Heart right ventricle (tissue), 16 donors: ENCODE measurements at regions not wholly inside any gene's neighbourhood (a gene's known extent, or its start where the extent isn't known, plus 50 kb on each side); places are given as distances from the start of the nearest gene placed in this dataset.

Experiments used
- ATAC-seq, 8 donors: fragments of 200-7000 bp; cut with Tn5 transposase; one replicate each; pipeline ENCODE4 v1.9.1; 2020; ENCODE audit warnings: mild to moderate bottlenecking in 8 of 8, moderate library complexity in 8 of 8, moderate number of reproducible peaks in 1 of 8
- DNase-seq, 2 donors: peaks; one replicate each; pipeline ENCODE4 v3.0.0-alpha.2; 2020
- H3K27ac ChIP-seq, 10 donors: fragments of 200-600 bp; sonication (generic) in 2 of 10; one replicate each; pipeline versions ENCODE4 v1.5.0 to v1.8.0; 2020 to 2022; ENCODE audit warnings: mild to moderate bottlenecking in 3 of 10
- H3K27me3 ChIP-seq, 7 donors: fragments of 200-600 bp; one replicate each; pipeline ENCODE4 v1.8.0; 2021 to 2022; ENCODE audit warnings: mild to moderate bottlenecking in 2 of 7
- H3K36me3 ChIP-seq, 9 donors: fragments of 200-600 bp; sonication (generic) in 1 of 9; one replicate each; pipeline versions ENCODE4 v1.5.0 to v1.8.0; 2020 to 2022; ENCODE audit warnings: mild to moderate bottlenecking in 2 of 9
- H3K4me1 ChIP-seq, 9 donors: fragments of 200-600 bp; sonication (generic) in 1 of 9; one replicate each; pipeline versions ENCODE4 v1.5.0 to v1.8.0; 2020 to 2022; ENCODE audit warnings: mild to moderate bottlenecking in 4 of 9
- H3K4me3 ChIP-seq, 10 donors: fragments of 200-600 bp; sonication (generic) in 2 of 10; one replicate each; pipeline versions ENCODE4 v1.5.0 to v1.8.0; 2020 to 2022; ENCODE audit warnings: mild to moderate bottlenecking in 7 of 10, moderate library complexity in 2 of 10
- H3K9me3 ChIP-seq, 11 donors: fragments of 200-600 bp in 10 of 11; sonication (generic) in 2 of 11; one replicate each; pipeline versions ENCODE4 v1.5.0 to v1.8.0; 2013 to 2022; ENCODE audit warnings: mild to moderate bottlenecking in 2 of 11, control low read depth in 1 of 11, moderate library complexity in 1 of 11
- WGBS, 2 donors: extraction: QIAGEN DNeasy Blood & Tissue Kit; methylation state at CpG; one replicate each; pipeline ENCODE4 v1.1.7; 2013; ENCODE audit warnings: inconsistent platforms in 1 of 2; 5-methylcytosine and 5-hydroxymethylcytosine counted together
- intact Hi-C, 10 donors: fragments of 100-400 bp; cut with DNase I; formaldehyde crosslinking; loops; one replicate each; pipeline versions ENCODE4 v1.11.1 to v1.14.2; 2022
- TF ChIP-seq, protein P1 (sequence below), 9 donors: fragments of 200-600 bp; sonication (generic) in 2 of 9; IDR thresholded peaks; one replicate each; pipeline versions ENCODE4 v1.5.0 to v1.8.0; 2021 to 2022; ENCODE audit warnings: antibody characterized with exemption in 9 of 9, mild to moderate bottlenecking in 5 of 9, moderate library complexity in 1 of 9
- donor health status: Arrhythmogenic right ventricular cardiomyopathy.
- donor health status: ischemic (EF 13 %, LVEDD 7.1; RV severe dilation, severe dysfunction).
- donor health status: healthy with polysubstance abuse.
- donor health status: DM: no; HTN: yes; CAD: no.
- donor health status: DM: no; HTN: no; CAD: no.
- donor health status: ischemic (EF 25% LVEDD 6.9; RV normal size, moderate dysfunction).
- donor health status: ischemic (EF 25% LVEDD 5.7; RV mildly dilated, moderate dysfunction).
- donor health status: healthy.
- donor health status: DM: yes; HTN: yes; CAD: no.
- donor health status: Ischemic cardiomyopathy.
- donor health status: ischemic (EF 35%, LVEDD 5.7; RV mildly dilated, moderate dysfunction).
- donor health status: nonischemic (EF 11% LVEDD 7.7; RV severe dilation, severe dysfunction).
- donor health status: DM: yes; HTN: yes; CAD: no.
- donor health status: PGD.
- donor health status: ischemic (EF 29% LVEDD 5.4; RV normal size, mild dysfunction).
- donor health status: nonischemic (EF 23%, LVEDD 6.1; RV moderate dilation, normal function).

DNA sequence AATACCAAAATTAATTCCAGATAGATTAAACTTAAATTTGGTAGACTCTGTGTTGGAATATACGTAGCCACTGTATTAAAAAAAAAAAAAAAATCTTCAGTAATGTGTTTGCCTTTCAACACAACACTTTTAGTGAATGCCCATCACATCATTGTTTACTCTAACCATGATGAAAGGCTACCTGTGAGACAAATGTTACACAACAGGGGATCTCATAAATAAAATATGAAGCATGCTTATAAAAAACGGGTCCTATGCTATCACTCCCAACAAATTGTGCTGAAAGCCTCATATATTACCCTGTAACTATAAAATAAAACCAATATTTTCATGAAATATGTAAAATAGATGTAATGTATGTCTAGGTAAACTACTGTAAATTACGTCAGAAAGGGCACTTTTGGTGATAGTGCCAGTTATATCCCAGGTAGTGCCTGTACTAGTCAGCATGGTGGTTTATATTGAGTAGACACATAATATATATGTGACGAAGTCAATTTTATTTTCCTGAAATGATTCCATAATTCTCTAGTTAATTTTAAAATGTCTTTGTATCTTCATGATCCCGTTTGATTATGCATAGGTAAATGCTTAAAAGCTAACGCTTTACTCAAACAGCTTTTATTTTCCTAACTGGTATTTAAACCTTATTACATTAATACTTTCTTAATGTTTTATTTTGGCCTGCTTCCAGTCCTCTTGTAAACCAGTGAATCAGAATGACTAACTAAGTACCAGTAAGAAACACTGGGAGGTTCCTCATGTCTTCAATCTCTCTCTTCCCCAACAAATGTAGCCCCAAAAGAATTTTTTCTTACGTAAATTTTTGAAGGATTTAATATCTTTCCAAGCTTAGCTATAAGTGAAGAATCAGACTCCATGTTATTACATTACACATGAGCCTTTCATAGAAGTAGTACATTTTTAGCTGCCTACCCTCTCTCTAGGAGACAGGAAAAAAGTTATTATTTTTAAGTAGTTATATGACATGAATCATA lies 420.3 kb downstream of the GABRG2 start:
- no peak for ATAC-seq
- Histone ChIP-seq H3K27ac (no peak overlapping the region), H3K9me3 (no peaks in the 10 kb centered on the region), H3K36me3 (no peaks in the 10 kb centered on the region), H3K4me1 (no peaks in the 10 kb centered on the region), H3K4me3 (no peak overlapping the region), H3K27me3 (no peaks in the 10 kb centered on the region)
- no peak for DNase-seq
- intact Hi-C loops, result no loop called here
- 75 to 85% methylated on average over 7 of the region's 7 CpGs for WGBS, 2 donors
- TF ChIP-seq, protein P1, sequence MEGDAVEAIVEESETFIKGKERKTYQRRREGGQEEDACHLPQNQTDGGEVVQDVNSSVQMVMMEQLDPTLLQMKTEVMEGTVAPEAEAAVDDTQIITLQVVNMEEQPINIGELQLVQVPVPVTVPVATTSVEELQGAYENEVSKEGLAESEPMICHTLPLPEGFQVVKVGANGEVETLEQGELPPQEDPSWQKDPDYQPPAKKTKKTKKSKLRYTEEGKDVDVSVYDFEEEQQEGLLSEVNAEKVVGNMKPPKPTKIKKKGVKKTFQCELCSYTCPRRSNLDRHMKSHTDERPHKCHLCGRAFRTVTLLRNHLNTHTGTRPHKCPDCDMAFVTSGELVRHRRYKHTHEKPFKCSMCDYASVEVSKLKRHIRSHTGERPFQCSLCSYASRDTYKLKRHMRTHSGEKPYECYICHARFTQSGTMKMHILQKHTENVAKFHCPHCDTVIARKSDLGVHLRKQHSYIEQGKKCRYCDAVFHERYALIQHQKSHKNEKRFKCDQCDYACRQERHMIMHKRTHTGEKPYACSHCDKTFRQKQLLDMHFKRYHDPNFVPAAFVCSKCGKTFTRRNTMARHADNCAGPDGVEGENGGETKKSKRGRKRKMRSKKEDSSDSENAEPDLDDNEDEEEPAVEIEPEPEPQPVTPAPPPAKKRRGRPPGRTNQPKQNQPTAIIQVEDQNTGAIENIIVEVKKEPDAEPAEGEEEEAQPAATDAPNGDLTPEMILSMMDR (IDR thresholded peaks at IDR 0.05), result no peak

GRCh38 chr5:162496100-162496808 lies 428.7 kb downstream of the GABRG2 start:
- Histone ChIP-seq H3K4me3 (no peak overlapping the region), H3K27ac (no peak overlapping the region), H3K36me3 (no peaks in the 10 kb centered on the region), H3K27me3 (no peaks in the 10 kb centered on the region), H3K9me3 (peaks cover 0 to 5% (median 0%) of the 10 kb centered on the region in 11 donors), H3K4me1 (no peaks in the 10 kb centered on the region)
- TF ChIP-seq, protein P1 (IDR thresholded peaks at IDR 0.05), result no peak
- intact Hi-C loops, result no loop called here
- ATAC-seq (no peak), DNase-seq (no peak)
- WGBS, 2 donors, result 60 to 65% methylated on average over 5 of the region's 5 CpGs

DNA sequence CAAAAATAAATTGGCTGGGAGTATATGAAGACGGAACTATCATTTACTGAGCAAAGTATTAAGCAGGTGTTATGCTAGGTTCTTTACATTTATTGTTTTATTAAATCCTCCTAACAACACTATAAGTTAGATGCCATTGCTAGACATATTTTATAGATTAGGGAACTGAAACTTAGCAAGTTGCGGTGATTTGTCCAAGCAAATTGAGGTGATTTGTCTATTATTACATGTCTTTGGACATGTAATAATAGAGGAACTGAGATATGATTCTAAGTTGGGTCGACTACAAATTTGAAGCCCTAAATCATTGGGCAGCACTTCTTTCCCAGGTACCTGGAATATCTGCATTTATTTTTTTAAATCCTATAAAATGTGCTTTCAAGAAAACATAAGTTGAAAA lies 429.9 kb downstream of the GABRG2 start:
- TF ChIP-seq, protein P1 (IDR thresholded peaks at IDR 0.05), result no peak
- DNase-seq (no peak), ATAC-seq (no peak)

DNA sequence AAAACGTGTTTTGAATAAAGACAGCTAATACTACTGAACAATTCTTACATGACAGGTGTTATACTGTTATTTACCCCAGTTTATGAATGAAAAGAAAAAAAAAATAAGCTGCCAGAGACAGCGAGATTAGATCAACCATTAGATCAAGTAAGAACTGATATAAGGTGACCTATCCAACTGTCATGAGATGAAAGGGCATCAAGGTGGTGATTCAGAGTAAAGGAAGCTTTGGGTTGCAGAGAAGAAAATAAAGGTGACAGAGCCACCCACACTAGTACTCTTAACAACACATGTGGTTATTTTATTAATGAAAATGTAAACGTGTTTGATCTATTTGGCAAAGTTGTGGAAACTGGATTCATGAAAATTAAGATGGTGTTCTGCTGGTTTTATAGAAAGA lies 435.2 kb downstream of the GABRG2 start:
- Histone ChIP-seq H3K9me3 (peaks cover 0 to 30% (median 0%) of the 10 kb centered on the region in 11 donors), H3K4me3 (no peak overlapping the region), H3K27ac (no peak overlapping the region), H3K27me3 (no peaks in the 10 kb centered on the region), H3K4me1 (no peaks in the 10 kb centered on the region), H3K36me3 (no peaks in the 10 kb centered on the region)
- intact Hi-C loops, result no loop called here
- TF ChIP-seq, protein P1 (IDR thresholded peaks at IDR 0.05), result no peak
- DNase-seq, result no peak
- 64 to 67% methylated on average over 3 of the region's 3 CpGs for WGBS, 2 donors
- no peak for ATAC-seq

More for the DNA sequence above, 429.9 kb downstream of the GABRG2 start:
- H3K4me3 ChIP-seq, result no peak overlapping the region
- 68 to 69% methylated on average over 3 of the region's 3 CpGs for WGBS, 2 donors
- H3K36me3 ChIP-seq, result no peaks in the 10 kb centered on the region
- no peaks in the 10 kb centered on the region for H3K4me1 ChIP-seq
- H3K27ac ChIP-seq, result no peak overlapping the region
- intact Hi-C loops, result no loop called here
- H3K9me3 ChIP-seq, result peaks cover 0 to 13% (median 0%) of the 10 kb centered on the region in 11 donors
- no peaks in the 10 kb centered on the region for H3K27me3 ChIP-seq
